ENCODE measurements at regions not wholly inside any gene's neighbourhood (a gene's known extent, or its start where the extent isn't known, plus 50 kb on each side); places are given as distances from the start of the nearest gene placed in this dataset.

DNA sequence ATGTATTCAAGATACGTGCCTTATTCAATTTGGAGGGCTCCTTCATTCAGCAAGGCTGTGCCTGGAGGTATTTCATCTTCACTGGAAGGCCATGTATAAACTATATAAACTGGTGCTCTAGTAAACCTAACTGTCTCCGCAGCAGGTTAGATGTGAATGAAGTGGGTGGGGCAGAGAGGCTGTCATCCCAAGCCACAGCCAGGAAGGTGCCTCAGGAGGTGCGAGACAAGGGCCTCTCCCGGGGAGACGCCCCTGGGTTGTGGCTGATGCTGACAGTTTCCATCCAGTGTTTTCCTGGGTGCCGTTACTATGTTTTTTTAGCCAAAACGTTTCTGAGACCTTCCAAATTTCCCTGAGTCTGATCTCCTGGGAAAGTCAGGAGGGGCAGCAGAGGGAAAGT lies 221.5 kb upstream of the RPL34 start:
- Histone ChIP-seq H3K36me3 (no peaks in the 10 kb centered on the region), H3K9ac (ENCODE audit: low read depth in 2 of 2, low read length in 2 of 2) (no peak overlapping the region), H3K27ac (no peak overlapping the region), H3K27me3 (no peaks in the 10 kb centered on the region), H3K9me3 (no peaks in the 10 kb centered on the region), H3K4me1 (no peaks in the 10 kb centered on the region), H3K4me3 (no peak overlapping the region)
- intact Hi-C loops (cut with DNase I): no loop called here
- no peak for DNase-seq
- TF ChIP-seq, protein P1, sequence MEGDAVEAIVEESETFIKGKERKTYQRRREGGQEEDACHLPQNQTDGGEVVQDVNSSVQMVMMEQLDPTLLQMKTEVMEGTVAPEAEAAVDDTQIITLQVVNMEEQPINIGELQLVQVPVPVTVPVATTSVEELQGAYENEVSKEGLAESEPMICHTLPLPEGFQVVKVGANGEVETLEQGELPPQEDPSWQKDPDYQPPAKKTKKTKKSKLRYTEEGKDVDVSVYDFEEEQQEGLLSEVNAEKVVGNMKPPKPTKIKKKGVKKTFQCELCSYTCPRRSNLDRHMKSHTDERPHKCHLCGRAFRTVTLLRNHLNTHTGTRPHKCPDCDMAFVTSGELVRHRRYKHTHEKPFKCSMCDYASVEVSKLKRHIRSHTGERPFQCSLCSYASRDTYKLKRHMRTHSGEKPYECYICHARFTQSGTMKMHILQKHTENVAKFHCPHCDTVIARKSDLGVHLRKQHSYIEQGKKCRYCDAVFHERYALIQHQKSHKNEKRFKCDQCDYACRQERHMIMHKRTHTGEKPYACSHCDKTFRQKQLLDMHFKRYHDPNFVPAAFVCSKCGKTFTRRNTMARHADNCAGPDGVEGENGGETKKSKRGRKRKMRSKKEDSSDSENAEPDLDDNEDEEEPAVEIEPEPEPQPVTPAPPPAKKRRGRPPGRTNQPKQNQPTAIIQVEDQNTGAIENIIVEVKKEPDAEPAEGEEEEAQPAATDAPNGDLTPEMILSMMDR (IDR thresholded peaks at IDR 0.05): no peak

DNA sequence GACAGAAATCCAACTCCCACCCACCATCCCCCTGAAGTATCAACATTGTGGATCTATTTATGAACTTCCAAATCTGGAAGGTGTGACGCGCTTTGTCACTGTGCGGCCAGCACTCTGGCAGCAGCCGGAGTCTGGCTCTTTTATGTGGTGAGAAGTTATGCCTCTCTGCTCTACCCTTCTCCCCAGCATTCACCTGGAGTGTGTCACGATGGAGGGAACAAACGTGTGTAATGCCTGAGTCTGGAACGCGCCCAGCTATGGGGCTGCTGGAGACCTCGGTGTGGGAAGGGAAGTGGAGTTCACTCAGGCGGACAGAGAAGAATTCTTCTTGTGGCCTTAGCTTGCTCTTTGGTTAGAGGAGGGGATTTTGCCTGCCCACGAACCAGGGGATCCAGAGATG lies 222.1 kb upstream of the RPL34 start:
- Histone ChIP-seq H3K27me3 (no peaks in the 10 kb centered on the region), H3K9ac (ENCODE audit: low read depth in 2 of 2, low read length in 2 of 2) (no peak overlapping the region), H3K9me3 (no peaks in the 10 kb centered on the region), H3K4me1 (no peaks in the 10 kb centered on the region), H3K27ac (no peak overlapping the region), H3K36me3 (no peaks in the 10 kb centered on the region), H3K4me3 (no peak overlapping the region)
- intact Hi-C loops (cut with DNase I): no loop called here
- TF ChIP-seq, protein P1 (IDR thresholded peaks at IDR 0.05): no peak
- DNase-seq: no peak

DNA sequence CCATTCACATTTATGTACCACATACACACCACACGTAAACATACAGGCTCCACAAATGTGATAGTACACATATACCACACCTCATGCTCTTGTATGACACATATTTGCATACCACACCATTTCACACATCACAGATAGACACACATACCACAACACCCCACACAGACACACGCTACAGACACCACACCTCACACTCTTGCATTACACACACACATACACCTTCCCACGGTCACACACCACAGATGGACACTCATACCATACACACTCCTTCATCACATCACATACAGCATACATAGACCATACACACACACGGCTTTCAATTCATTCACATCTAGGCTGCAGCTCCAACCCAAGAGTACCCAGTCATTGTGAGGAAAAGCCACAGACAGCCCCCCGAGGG lies 222.5 kb upstream of the RPL34 start:
- H3K4me1 ChIP-seq: no peaks in the 10 kb centered on the region
- H3K9me3 ChIP-seq: no peaks in the 10 kb centered on the region
- no peaks in the 10 kb centered on the region for H3K27me3 ChIP-seq
- no peak for DNase-seq
- no peaks in the 10 kb centered on the region for H3K36me3 ChIP-seq
- no peak overlapping the region for H3K27ac ChIP-seq
- TF ChIP-seq, protein P1 (IDR thresholded peaks at IDR 0.05): no peak
- H3K9ac ChIP-seq (ENCODE audit: low read depth in 2 of 2, low read length in 2 of 2): no peak overlapping the region
- intact Hi-C loops (cut with DNase I): no loop called here
- no peak overlapping the region for H3K4me3 ChIP-seq

DNA sequence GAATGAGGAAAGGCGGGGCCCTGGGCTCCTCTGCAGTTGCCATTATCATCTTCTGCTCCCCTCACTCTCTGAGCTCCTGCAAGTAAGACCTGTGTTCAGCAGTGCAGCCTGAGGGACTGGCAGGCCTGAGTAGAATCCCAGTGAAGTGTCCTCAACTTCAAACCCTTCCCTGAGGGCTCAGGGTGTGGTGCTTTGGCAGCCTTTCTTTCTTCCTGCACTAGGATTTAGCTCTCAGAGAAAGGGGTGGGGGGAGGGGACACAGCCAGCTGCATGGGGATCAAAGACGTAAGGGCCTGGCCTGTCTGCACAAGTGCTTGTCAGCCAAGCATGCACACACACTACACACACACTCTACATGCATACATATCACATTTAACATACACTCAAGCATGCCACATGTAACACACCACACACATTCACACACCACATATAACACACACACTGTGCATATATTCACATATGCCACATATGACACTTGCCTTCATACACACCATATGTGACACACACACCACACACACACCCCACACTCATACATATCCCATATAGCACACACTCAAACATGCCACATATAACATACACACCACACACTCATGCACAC lies 223.4 kb upstream of the RPL34 start:
- intact Hi-C loops (cut with DNase I): no loop called here
- DNase-seq: no peak
- TF ChIP-seq, protein P1 (IDR thresholded peaks at IDR 0.05): no peak
- Histone ChIP-seq H3K36me3 (no peaks in the 10 kb centered on the region), H3K4me3 (no peak overlapping the region), H3K27me3 (no peaks in the 10 kb centered on the region), H3K9ac (ENCODE audit: low read depth in 2 of 2, low read length in 2 of 2) (no peak overlapping the region), H3K9me3 (no peaks in the 10 kb centered on the region), H3K27ac (no peak overlapping the region), H3K4me1 (no peaks in the 10 kb centered on the region)

DNA sequence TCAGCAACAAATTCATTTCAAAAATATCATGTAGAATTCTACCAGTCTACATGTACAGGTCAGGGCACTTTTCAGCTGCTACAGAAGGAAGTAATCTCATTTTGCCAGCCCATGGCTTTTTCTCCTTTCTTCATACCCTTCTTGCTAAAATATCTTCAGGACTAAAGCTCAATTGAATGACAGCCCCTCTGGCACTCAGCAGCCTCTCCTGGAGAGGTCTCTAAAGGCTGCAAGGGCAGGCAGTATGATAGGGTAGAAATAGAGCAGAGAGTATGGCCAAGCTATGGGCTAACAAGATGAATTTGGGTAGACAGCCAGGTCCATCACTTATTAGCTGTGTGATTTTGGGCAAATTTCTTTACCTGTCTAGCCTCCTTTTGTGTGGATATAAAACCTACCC lies 224.6 kb upstream of the RPL34 start:
- Histone ChIP-seq H3K9me3 (no peaks in the 10 kb centered on the region), H3K4me1 (no peaks in the 10 kb centered on the region), H3K27ac (no peak overlapping the region), H3K9ac (ENCODE audit: low read depth in 2 of 2, low read length in 2 of 2) (no peak overlapping the region), H3K27me3 (no peaks in the 10 kb centered on the region), H3K36me3 (no peaks in the 10 kb centered on the region), H3K4me3 (no peak overlapping the region)
- intact Hi-C loops (cut with DNase I): no loop called here
- DNase-seq: no peak
- TF ChIP-seq, protein P1 (IDR thresholded peaks at IDR 0.05): no peak

All from colonic mucosa (tissue), 4 donors.